Endothelial cell (in vitro differentiated cells): ENCODE measurements at regions not wholly inside any gene's neighbourhood (a gene's known extent, or its start where the extent isn't known, plus 50 kb on each side); places are given as distances from the start of the nearest gene placed in this dataset.
A peak's percentile ranks its signal among the peaks of the same experiment; 100 is the strongest.

Experiments
- DNase-seq: peaks from one replicate; pipeline ENCODE4 v3.0.0; 2021; ENCODE audit warnings: low spot score
- H3K27ac Mint-ChIP-seq: one replicate; pipeline ENCODE4 v1.8.0; 2021; ENCODE audit warnings: mixed read lengths, inconsistent platforms; ENCODE audit not compliant: unreplicated experiment
- H3K27me3 Mint-ChIP-seq: one replicate; pipeline ENCODE4 v1.8.0; 2021; ENCODE audit warnings: mild to moderate bottlenecking, moderate library complexity, mixed read lengths, inconsistent platforms; ENCODE audit not compliant: unreplicated experiment
- H3K36me3 Mint-ChIP-seq: one replicate; pipeline ENCODE4 v1.8.0; 2021; ENCODE audit warnings: mild to moderate bottlenecking, low read depth, mixed read lengths, inconsistent platforms; ENCODE audit not compliant: unreplicated experiment
- H3K4me1 Mint-ChIP-seq: one replicate; pipeline ENCODE4 v1.8.0; 2021; ENCODE audit warnings: mild to moderate bottlenecking, mixed read lengths, inconsistent platforms; ENCODE audit not compliant: unreplicated experiment
- H3K4me3 Mint-ChIP-seq: one replicate; pipeline ENCODE4 v1.8.0; 2021; ENCODE audit warnings: mild to moderate bottlenecking, mixed read lengths, inconsistent platforms; ENCODE audit not compliant: unreplicated experiment
- H3K9me3 Mint-ChIP-seq: one replicate; pipeline ENCODE4 v1.8.0; 2021; ENCODE audit warnings: mixed read lengths, inconsistent platforms; ENCODE audit not compliant: unreplicated experiment
- TF ChIP-seq, protein P1 (sequence below): fragments of 200-600 bp; sonication (generic); IDR thresholded peaks from one replicate; pipeline ENCODE4 v1.5.0; 2021; ENCODE audit warnings: antibody characterized with exemption; ENCODE audit not compliant: unreplicated experiment

- H3K27me3 Mint-ChIP-seq, result peaks cover 1% of the 10 kb centered on the region
- TF ChIP-seq, protein P1, sequence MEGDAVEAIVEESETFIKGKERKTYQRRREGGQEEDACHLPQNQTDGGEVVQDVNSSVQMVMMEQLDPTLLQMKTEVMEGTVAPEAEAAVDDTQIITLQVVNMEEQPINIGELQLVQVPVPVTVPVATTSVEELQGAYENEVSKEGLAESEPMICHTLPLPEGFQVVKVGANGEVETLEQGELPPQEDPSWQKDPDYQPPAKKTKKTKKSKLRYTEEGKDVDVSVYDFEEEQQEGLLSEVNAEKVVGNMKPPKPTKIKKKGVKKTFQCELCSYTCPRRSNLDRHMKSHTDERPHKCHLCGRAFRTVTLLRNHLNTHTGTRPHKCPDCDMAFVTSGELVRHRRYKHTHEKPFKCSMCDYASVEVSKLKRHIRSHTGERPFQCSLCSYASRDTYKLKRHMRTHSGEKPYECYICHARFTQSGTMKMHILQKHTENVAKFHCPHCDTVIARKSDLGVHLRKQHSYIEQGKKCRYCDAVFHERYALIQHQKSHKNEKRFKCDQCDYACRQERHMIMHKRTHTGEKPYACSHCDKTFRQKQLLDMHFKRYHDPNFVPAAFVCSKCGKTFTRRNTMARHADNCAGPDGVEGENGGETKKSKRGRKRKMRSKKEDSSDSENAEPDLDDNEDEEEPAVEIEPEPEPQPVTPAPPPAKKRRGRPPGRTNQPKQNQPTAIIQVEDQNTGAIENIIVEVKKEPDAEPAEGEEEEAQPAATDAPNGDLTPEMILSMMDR, result no peak
- H3K4me3 Mint-ChIP-seq, result no peak overlapping the region
- H3K9me3 Mint-ChIP-seq, result no peaks in the 10 kb centered on the region
- H3K4me1 Mint-ChIP-seq, result peaks cover 5% of the 10 kb centered on the region
- no peaks in the 10 kb centered on the region for H3K36me3 Mint-ChIP-seq
- H3K27ac Mint-ChIP-seq, result no peak overlapping the region
- no peak for DNase-seq
Measured at GRCh38 chr4:157984285-157984911, 188.4 kb downstream of the GASK1B start.

GRCh38 chr4:157983300-157983699 is 189.5 kb downstream of the GASK1B start:
- Mint-ChIP-seq H3K9me3 (no peaks in the 10 kb centered on the region), H3K4me1 (peaks cover 2% of the 10 kb centered on the region), H3K27me3 (peaks cover 1% of the 10 kb centered on the region), H3K4me3 (no peak overlapping the region), H3K36me3 (no peaks in the 10 kb centered on the region), H3K27ac (no peak overlapping the region)
- DNase-seq, result no peak
- TF ChIP-seq, protein P1, result no peak

DNA sequence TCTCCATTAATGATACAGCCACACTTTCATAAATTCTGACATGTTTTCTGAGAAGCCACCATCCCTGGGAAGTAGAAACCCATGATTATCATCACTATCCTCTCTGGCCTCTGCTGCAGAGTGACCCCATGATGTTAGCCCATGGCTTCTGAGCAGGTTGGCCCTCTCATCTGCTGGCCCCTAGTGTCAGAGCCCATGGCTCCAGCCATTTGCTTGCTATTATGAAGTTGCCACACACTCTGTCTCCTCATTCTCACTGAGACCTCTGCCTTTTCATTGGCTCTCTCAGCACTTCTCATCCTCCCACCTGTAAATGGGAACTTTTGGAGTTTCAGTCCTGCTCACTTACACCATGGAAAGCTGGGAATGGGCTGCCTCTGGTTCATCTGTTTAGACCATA is 192.7 kb downstream of the GASK1B start:
- Mint-ChIP-seq H3K36me3 (no peaks in the 10 kb centered on the region), H3K27ac (no peak overlapping the region), H3K4me1 (no peaks in the 10 kb centered on the region), H3K27me3 (peaks cover 1% of the 10 kb centered on the region), H3K4me3 (no peak overlapping the region), H3K9me3 (no peaks in the 10 kb centered on the region)
- DNase-seq, result no peak
- TF ChIP-seq, protein P1, result no peak

DNA sequence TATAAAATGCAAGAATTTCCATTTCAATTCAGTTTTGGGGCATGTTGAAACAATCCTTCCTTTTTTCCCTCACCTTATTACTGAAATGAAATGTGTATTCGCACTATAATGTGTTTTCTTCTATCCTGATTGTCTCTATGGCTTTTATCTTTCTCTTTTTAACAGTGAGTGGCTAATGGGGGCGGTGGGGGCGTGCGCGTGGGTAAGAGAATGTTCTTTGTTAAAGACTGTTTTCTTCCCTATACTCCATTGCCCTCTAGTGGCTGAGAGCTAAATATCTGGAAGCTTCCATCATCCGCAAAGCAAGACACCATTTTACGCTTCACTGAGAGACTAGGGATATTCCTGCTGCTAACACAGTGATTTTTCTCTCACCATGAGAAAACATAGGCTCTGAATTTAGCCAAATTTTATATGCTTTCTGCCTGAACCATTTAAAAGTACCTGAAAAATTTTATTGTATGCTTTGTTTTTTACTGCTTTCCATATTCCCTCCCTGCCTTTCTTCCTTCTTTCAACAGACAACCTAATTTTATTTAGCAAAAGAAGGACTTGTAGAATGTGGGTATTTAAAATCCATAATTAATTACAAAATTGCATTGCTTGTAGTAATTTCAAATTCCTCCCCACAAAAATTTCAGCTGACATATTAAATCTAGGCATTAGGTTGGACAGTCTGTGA is 194.0 kb downstream of the GASK1B start:
- Mint-ChIP-seq H3K36me3 (no peaks in the 10 kb centered on the region), H3K4me1 (no peaks in the 10 kb centered on the region), H3K4me3 (no peak overlapping the region), H3K27ac (no peak overlapping the region), H3K27me3 (peaks cover 1% of the 10 kb centered on the region), H3K9me3 (no peaks in the 10 kb centered on the region)
- TF ChIP-seq, protein P1, result peak; percentile 86
- peak; percentile 50 for DNase-seq

DNA sequence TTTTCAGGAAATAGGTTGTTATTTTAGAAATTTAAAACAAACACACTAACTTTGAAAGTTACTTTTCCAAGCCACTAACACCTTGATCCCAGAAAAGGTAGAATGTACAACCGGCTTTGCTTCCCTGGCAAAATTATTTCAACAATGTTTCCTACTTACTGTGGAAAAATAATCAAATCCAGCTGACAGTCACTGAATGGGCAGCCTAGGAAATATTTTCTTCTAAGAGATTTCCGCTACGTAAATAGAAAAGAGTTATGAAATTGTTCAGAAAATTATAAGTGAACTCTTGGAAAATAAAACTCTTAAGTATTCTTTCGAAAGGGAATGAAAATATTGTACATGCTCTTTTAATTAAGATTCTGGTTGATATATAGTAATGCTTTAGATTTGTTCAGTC is 195.7 kb downstream of the GASK1B start:
- Mint-ChIP-seq H3K9me3 (no peaks in the 10 kb centered on the region), H3K27me3 (peaks cover 1% of the 10 kb centered on the region), H3K4me1 (no peaks in the 10 kb centered on the region), H3K36me3 (no peaks in the 10 kb centered on the region), H3K4me3 (no peak overlapping the region), H3K27ac (no peak overlapping the region)
- TF ChIP-seq, protein P1, result no peak
- DNase-seq, result no peak
